Upper lobe of left lung (tissue), 6 donors: ENCODE measurements at regions not wholly inside any gene's neighbourhood (a gene's known extent, or its start where the extent isn't known, plus 50 kb on each side); places are given as distances from the start of the nearest gene placed in this dataset.

Experiments
- ATAC-seq, 2 donors: fragments of 200-7000 bp; cut with Tn5 transposase; one replicate each; pipeline ENCODE4 v1.9.1; 2022; ENCODE audit warnings: mild to moderate bottlenecking in 2 of 2, moderate library complexity in 2 of 2; ENCODE audit not compliant: low FRiP score in 2 of 2
- DNase-seq, 2 donors: peaks; one replicate each; pipeline ENCODE4 v3.0.0-alpha.2; 2019 to 2020
- H3K27ac ChIP-seq, 4 donors: fragments of 200-600 bp; sonication (generic); one replicate each; pipeline ENCODE4 v1.5.1; 2016 to 2019
- H3K27me3 ChIP-seq, 4 donors: fragments of 200-600 bp; sonication (generic); one replicate each; pipeline ENCODE4 v1.5.1; 2017 to 2019
- H3K36me3 ChIP-seq, 4 donors: fragments of 200-600 bp; sonication (generic); one replicate each; pipeline ENCODE4 v1.5.1; 2016 to 2019
- H3K4me1 ChIP-seq, 4 donors: fragments of 200-600 bp; sonication (generic); one replicate each; pipeline ENCODE4 v1.5.1; 2018 to 2019
- H3K4me3 ChIP-seq, 4 donors: fragments of 200-600 bp; sonication (generic); one replicate each; pipeline ENCODE4 v1.5.1; 2017 to 2019; ENCODE audit warnings: mild to moderate bottlenecking in 2 of 4, moderate library complexity in 1 of 4
- H3K9me3 ChIP-seq, 4 donors: fragments of 200-600 bp; sonication (generic); one replicate each; pipeline ENCODE4 v1.5.1; 2018 to 2019
- EP300 ChIP-seq, 4 donors: sonication (generic); formaldehyde crosslinking; IDR thresholded peaks; one replicate each; pipeline ENCODE4 v1.5.1; 2017; ENCODE audit warnings: antibody characterized with exemption in 4 of 4, control low read depth in 2 of 4
- POLR2A ChIP-seq, 4 donors: fragments of 450-650 bp; IDR thresholded peaks; one replicate each; pipeline ENCODE4 v1.5.1; 2016 to 2017; ENCODE audit warnings: antibody characterized with exemption in 4 of 4, mild to moderate bottlenecking in 2 of 4
- POLR2AphosphoS5 ChIP-seq, 2 donors: sonication (generic); formaldehyde crosslinking; IDR thresholded peaks; one replicate each; pipeline ENCODE4 v1.5.1; 2017; ENCODE audit warnings: antibody characterized with exemption in 2 of 2
- WGBS, 2 donors: methylation state at CpG; one replicate each; pipeline ENCODE4 v1.1.5; 2017 to 2018; 5-methylcytosine and 5-hydroxymethylcytosine counted together
- TF ChIP-seq, protein P1 (sequence below), 6 experiments: fragments of 450-650 bp in 4 of 6; fragments of 200-600 bp in 2 of 6; sonication (generic) in 2 of 6; IDR thresholded peaks; one replicate each; pipeline ENCODE4 v1.5.1; 2016 to 2019; ENCODE audit warnings: antibody characterized with exemption in 6 of 6
- donor health status: DM: no; HTN: no; CAD: no; lungs with moderate emphysema.
- donor health status: DM: no; HTN: yes; CAD: no; lungs with severe emphysema.

- H3K4me3 ChIP-seq: no peak overlapping the region
- no peaks in the 10 kb centered on the region for H3K4me1 ChIP-seq
- H3K9me3 ChIP-seq: no peaks in the 10 kb centered on the region
- ATAC-seq (peak in 1 of 2 donors; percentile 10), DNase-seq (no peak)
- no peaks in the 10 kb centered on the region for H3K27me3 ChIP-seq
- no peaks in the 10 kb centered on the region for H3K36me3 ChIP-seq
- 84 to 92% methylated on average over 2 of the region's 2 CpGs for WGBS, 2 donors
- no peak overlapping the region for H3K27ac ChIP-seq
- TF ChIP-seq POLR2AphosphoS5 (IDR thresholded peaks at IDR 0.05): no peak
- no peak for TF ChIP-seq EP300 (IDR thresholded peaks at IDR 0.05)
- no peak for TF ChIP-seq POLR2A (IDR thresholded peaks at IDR 0.05)
- TF ChIP-seq, protein P1, sequence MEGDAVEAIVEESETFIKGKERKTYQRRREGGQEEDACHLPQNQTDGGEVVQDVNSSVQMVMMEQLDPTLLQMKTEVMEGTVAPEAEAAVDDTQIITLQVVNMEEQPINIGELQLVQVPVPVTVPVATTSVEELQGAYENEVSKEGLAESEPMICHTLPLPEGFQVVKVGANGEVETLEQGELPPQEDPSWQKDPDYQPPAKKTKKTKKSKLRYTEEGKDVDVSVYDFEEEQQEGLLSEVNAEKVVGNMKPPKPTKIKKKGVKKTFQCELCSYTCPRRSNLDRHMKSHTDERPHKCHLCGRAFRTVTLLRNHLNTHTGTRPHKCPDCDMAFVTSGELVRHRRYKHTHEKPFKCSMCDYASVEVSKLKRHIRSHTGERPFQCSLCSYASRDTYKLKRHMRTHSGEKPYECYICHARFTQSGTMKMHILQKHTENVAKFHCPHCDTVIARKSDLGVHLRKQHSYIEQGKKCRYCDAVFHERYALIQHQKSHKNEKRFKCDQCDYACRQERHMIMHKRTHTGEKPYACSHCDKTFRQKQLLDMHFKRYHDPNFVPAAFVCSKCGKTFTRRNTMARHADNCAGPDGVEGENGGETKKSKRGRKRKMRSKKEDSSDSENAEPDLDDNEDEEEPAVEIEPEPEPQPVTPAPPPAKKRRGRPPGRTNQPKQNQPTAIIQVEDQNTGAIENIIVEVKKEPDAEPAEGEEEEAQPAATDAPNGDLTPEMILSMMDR (IDR thresholded peaks at IDR 0.05): no peak
Measured at GRCh38 chr2:180524499-180524898, 455.9 kb upstream of the UBE2E3 start.

GRCh38 chr2:180523621-180524340, 456.6 kb upstream of the UBE2E3 start:
- ATAC-seq (peak in 1 of 2 donors; percentile 82), DNase-seq (no peak)
- H3K4me1 ChIP-seq: no peaks in the 10 kb centered on the region
- H3K27me3 ChIP-seq: no peaks in the 10 kb centered on the region
- H3K36me3 ChIP-seq: no peaks in the 10 kb centered on the region
- H3K4me3 ChIP-seq: no peak overlapping the region
- no peak overlapping the region for H3K27ac ChIP-seq
- H3K9me3 ChIP-seq: no peaks in the 10 kb centered on the region
- WGBS, 2 donors: 58 to 61% methylated on average over 6 of the region's 6 CpGs
- TF ChIP-seq EP300 (IDR thresholded peaks at IDR 0.05): no peak
- TF ChIP-seq, protein P1 (IDR thresholded peaks at IDR 0.05): no peak

DNA sequence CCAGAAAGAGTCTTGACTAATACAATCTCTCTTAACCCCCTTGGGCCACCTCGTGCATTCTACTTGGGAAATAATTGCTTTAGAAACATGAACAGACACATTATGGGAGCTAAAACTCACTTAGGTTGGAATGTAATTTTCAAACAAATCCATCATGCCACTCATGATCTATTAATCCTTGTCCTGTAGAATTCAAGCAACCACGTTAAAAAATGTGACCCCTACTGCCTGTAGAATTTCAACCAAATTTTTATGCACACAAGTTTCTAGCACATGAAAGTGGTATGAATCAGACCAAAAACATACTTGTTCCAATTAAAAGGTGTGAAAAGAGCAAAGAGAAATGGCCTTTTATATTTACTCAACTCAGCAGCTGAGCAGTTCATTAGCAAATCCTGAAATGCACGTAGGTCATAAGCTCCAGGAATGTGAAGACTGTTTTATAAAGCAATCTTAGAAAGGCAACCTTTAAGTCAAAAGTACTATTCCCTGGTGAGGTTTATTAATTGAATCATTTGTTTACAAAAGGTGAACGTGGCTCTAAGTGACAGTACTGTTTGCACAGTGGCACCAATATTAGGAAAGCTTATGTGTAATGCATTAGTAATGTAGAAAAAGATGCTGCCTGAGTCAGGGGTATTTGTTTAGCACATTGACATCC, 459.4 kb upstream of the UBE2E3 start:
- ATAC-seq (no peak), DNase-seq (no peak)
- Histone ChIP-seq H3K4me3 (no peak overlapping the region), H3K27ac (no peak overlapping the region), H3K9me3 (no peaks in the 10 kb centered on the region), H3K4me1 (no peaks in the 10 kb centered on the region), H3K36me3 (no peaks in the 10 kb centered on the region), H3K27me3 (no peaks in the 10 kb centered on the region)
- 40% methylated on average over 4 of the region's 4 CpGs for WGBS, 2 donors
- TF ChIP-seq, protein P1 (IDR thresholded peaks at IDR 0.05): no peak
- no peak for TF ChIP-seq POLR2AphosphoS5 (IDR thresholded peaks at IDR 0.05)
- TF ChIP-seq EP300 (IDR thresholded peaks at IDR 0.05): no peak
- no peak for TF ChIP-seq POLR2A (IDR thresholded peaks at IDR 0.05)

DNA sequence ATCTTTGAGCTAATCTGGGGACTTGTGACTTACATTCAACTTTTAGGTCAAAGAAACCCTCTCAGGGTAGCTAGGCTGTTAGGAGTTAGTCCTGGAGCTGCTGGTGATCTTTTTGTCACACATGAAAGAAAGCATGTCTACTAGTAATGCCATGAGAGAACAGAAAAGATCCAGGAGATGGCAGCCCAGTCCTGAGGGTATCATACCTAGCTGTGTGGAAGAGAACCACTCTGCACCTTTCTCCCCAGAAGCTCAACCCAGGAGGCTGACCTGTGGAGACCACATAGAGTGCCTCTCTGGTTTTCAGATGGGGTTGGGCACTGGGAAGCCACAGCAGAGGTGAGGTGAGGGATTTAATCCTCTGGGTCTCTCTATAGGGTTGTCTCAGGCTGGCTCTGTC, 460.2 kb upstream of the UBE2E3 start:
- peak in 1 of 2 donors; percentile 41 for ATAC-seq
- Histone ChIP-seq H3K36me3 (no peaks in the 10 kb centered on the region), H3K27me3 (no peaks in the 10 kb centered on the region), H3K4me1 (no peaks in the 10 kb centered on the region), H3K27ac (no peak overlapping the region), H3K4me3 (no peak overlapping the region), H3K9me3 (no peaks in the 10 kb centered on the region)
- DNase-seq: no peak
- no peak for TF ChIP-seq EP300 (IDR thresholded peaks at IDR 0.05)
- no peak for TF ChIP-seq POLR2A (IDR thresholded peaks at IDR 0.05)
- TF ChIP-seq, protein P1 (IDR thresholded peaks at IDR 0.05): no peak
- no peak for TF ChIP-seq POLR2AphosphoS5 (IDR thresholded peaks at IDR 0.05)

- no peaks in the 10 kb centered on the region for H3K9me3 ChIP-seq
- TF ChIP-seq, protein P1 (IDR thresholded peaks at IDR 0.05): no peak
- TF ChIP-seq POLR2A (IDR thresholded peaks at IDR 0.05) (no peak), EP300 (IDR thresholded peaks at IDR 0.05) (no peak), POLR2AphosphoS5 (IDR thresholded peaks at IDR 0.05) (no peak)
- no peak overlapping the region for H3K4me3 ChIP-seq
- no peak overlapping the region for H3K27ac ChIP-seq
- no peaks in the 10 kb centered on the region for H3K27me3 ChIP-seq
- DNase-seq (no peak), ATAC-seq (no peak)
- H3K36me3 ChIP-seq: no peaks in the 10 kb centered on the region
- H3K4me1 ChIP-seq: no peaks in the 10 kb centered on the region
Measured at GRCh38 chr2:180519276-180519675, 461.1 kb upstream of the UBE2E3 start.
